Thyroid gland (tissue), 4 donors: ENCODE measurements at regions not wholly inside any gene's neighbourhood (a gene's known extent, or its start where the extent isn't known, plus 50 kb on each side); places are given as distances from the start of the nearest gene placed in this dataset.

Experiments
- CTCF ChIP-seq, 6 experiments: fragments of 200-600 bp in 3 of 6; fragments of 450-650 bp in 3 of 6; sonication (generic) in 3 of 6; IDR thresholded peaks; one replicate each; pipeline ENCODE4 v1.5.1; 2016 to 2019; ENCODE audit warnings: antibody characterized with exemption in 6 of 6, mild to moderate bottlenecking in 2 of 6, inconsistent platforms in 1 of 6, moderate library complexity in 1 of 6
- POLR2A ChIP-seq, 2 donors: fragments of 450-650 bp; IDR thresholded peaks; one replicate each; pipeline ENCODE4 v1.6.1; 2017; ENCODE audit warnings: antibody characterized with exemption in 2 of 2, mild to moderate bottlenecking in 2 of 2, moderate library complexity in 1 of 2

- TF ChIP-seq CTCF (IDR thresholded peaks at IDR 0.05) (no peak), POLR2A (IDR thresholded peaks at IDR 0.05) (no peak)
Observed at GRCh38 chr7:42766782-42767423, 145.0 kb downstream of the C7orf25 start.
